ENCODE measurements at regions not wholly inside any gene's neighbourhood (a gene's known extent, or its start where the extent isn't known, plus 50 kb on each side); places are given as distances from the start of the nearest gene placed in this dataset.

- no peaks in the 10 kb centered on the region for H3K36me3 Mint-ChIP-seq (ENCODE audit: low read depth, unreplicated experiment)
These were observed 909.4 kb downstream of the GRID1 start for GRCh38 chr10:85457191-85457590.

GRCh38 chr10:85458324-85458723 lies 908.3 kb downstream of the GRID1 start:
- H3K27ac ChIP-seq (ENCODE audit: low read depth, low read length): no peak overlapping the region
- no peak for FAIRE-seq
- H3K36me3 Mint-ChIP-seq (ENCODE audit: low read depth, unreplicated experiment): no peaks in the 10 kb centered on the region

More at GRCh38 chr10:85457191-85457590, 909.4 kb downstream of the GRID1 start:
- FAIRE-seq: no peak
- no peaks in the 10 kb centered on the region for H4K20me1 ChIP-seq (ENCODE audit: insufficient read depth, low read length)
- no peak for TF ChIP-seq CTCF (IDR thresholded peaks at IDR 0.05; ENCODE audit: insufficient read depth, low read depth, low read length)
- TF ChIP-seq EZH2 (IDR thresholded peaks at IDR 0.05; ENCODE audit: insufficient read depth, low read length): no peak
- H3K9ac ChIP-seq (ENCODE audit: low read length): no peak overlapping the region
- Mint-ChIP-seq H3K27ac (ENCODE audit: unreplicated experiment) (no peak overlapping the region), H3K4me3 (ENCODE audit: unreplicated experiment) (no peak overlapping the region), H3K27me3 (ENCODE audit: low read depth, unreplicated experiment) (peaks cover 5% of the 10 kb centered on the region), H3K9me3 (ENCODE audit: unreplicated experiment) (peaks cover 2% of the 10 kb centered on the region), H3K4me1 (ENCODE audit: low read depth, unreplicated experiment) (no peaks in the 10 kb centered on the region)
- no peak overlapping the region for H3K27ac ChIP-seq (ENCODE audit: low read depth, low read length)
- no peaks in the 10 kb centered on the region for H3K79me2 ChIP-seq (ENCODE audit: insufficient read depth, low read length)
- H2AFZ ChIP-seq (ENCODE audit: low read depth, low read length): no peak overlapping the region
- H3K36me3 ChIP-seq (ENCODE audit: insufficient read depth, low read length): no peaks in the 10 kb centered on the region
- no peak overlapping the region for H3K4me3 ChIP-seq (ENCODE audit: insufficient read depth, low read depth, low read length)
- H3K9me3 ChIP-seq (ENCODE audit: insufficient read depth, low read depth, low read length): peaks cover 4% of the 10 kb centered on the region
- H3K4me1 ChIP-seq (ENCODE audit: insufficient read depth, low read length): no peaks in the 10 kb centered on the region
- H3K4me2 ChIP-seq (ENCODE audit: low read length): no peak overlapping the region
- DNase-seq (ENCODE audit: low read depth): no peak
- no peaks in the 10 kb centered on the region for H3K27me3 ChIP-seq (ENCODE audit: insufficient read depth, low read length)

More at GRCh38 chr10:85458324-85458723, 908.3 kb downstream of the GRID1 start:
- H3K36me3 ChIP-seq (ENCODE audit: insufficient read depth, low read length): no peaks in the 10 kb centered on the region
- TF ChIP-seq EZH2 (IDR thresholded peaks at IDR 0.05; ENCODE audit: insufficient read depth, low read length) (no peak), CTCF (IDR thresholded peaks at IDR 0.05; ENCODE audit: insufficient read depth, low read depth, low read length) (no peak)
- Mint-ChIP-seq H3K4me3 (ENCODE audit: unreplicated experiment) (no peak overlapping the region), H3K27ac (ENCODE audit: unreplicated experiment) (no peak overlapping the region), H3K4me1 (ENCODE audit: low read depth, unreplicated experiment) (no peaks in the 10 kb centered on the region), H3K9me3 (ENCODE audit: unreplicated experiment) (peaks cover 2% of the 10 kb centered on the region), H3K27me3 (ENCODE audit: low read depth, unreplicated experiment) (peaks cover 5% of the 10 kb centered on the region)
- H3K9me3 ChIP-seq (ENCODE audit: insufficient read depth, low read depth, low read length): peaks cover 4% of the 10 kb centered on the region
- no peaks in the 10 kb centered on the region for H3K79me2 ChIP-seq (ENCODE audit: insufficient read depth, low read length)
- H4K20me1 ChIP-seq (ENCODE audit: insufficient read depth, low read length): no peaks in the 10 kb centered on the region
- H3K9ac ChIP-seq (ENCODE audit: low read length): no peak overlapping the region
- no peaks in the 10 kb centered on the region for H3K4me1 ChIP-seq (ENCODE audit: insufficient read depth, low read length)
- no peaks in the 10 kb centered on the region for H3K27me3 ChIP-seq (ENCODE audit: insufficient read depth, low read length)
- H3K4me2 ChIP-seq (ENCODE audit: low read length): no peak overlapping the region
- no peak overlapping the region for H3K4me3 ChIP-seq (ENCODE audit: insufficient read depth, low read depth, low read length)
- DNase-seq (ENCODE audit: low read depth): no peak
- no peak overlapping the region for H2AFZ ChIP-seq (ENCODE audit: low read depth, low read length)
